NAMALWA (cell line): ENCODE measurements at regions not wholly inside any gene's neighbourhood (a gene's known extent, or its start where the extent isn't known, plus 50 kb on each side); places are given as distances from the start of the nearest gene placed in this dataset.
A peak's percentile ranks its signal among the peaks of the same experiment; 100 is the strongest.
"Not testable (repeated sequence)": the region's sequence is repeated elsewhere in the genome, so short reads cannot be mapped to it uniquely, and the experiment has no call there.

ENCODE experiments used
- DNase-seq: peaks from one replicate; pipeline ENCODE4 v3.0.0-alpha.2; 2015; ENCODE audit warnings: low spot score

- no peak for DNase-seq
Measured at GRCh38 chr4:3634281-3634857, 102.1 kb upstream of the LRPAP1 start.

- not testable (repeated sequence) for DNase-seq
Measured at GRCh38 chr4:3633277-3633676, 101.1 kb upstream of the LRPAP1 start.

GRCh38 chr4:3632794-3633193 lies 100.6 kb upstream of the LRPAP1 start:
- not testable (repeated sequence) for DNase-seq

- DNase-seq = not testable (repeated sequence)
Measured at GRCh38 chr4:3631544-3632266, 99.5 kb upstream of the LRPAP1 start.

GRCh38 chr4:3630598-3631543 lies 98.6 kb upstream of the LRPAP1 start:
- no peak for DNase-seq

GRCh38 chr4:3630136-3630597 lies 97.9 kb upstream of the LRPAP1 start:
- DNase-seq = no peak

- DNase-seq = no peak
Measured at GRCh38 chr4:3629665-3630064, 97.4 kb upstream of the LRPAP1 start.

GRCh38 chr4:3629176-3629575 lies 97.0 kb upstream of the LRPAP1 start:
- not testable (repeated sequence) for DNase-seq

GRCh38 chr4:3628868-3629175 lies 96.6 kb upstream of the LRPAP1 start:
- no peak for DNase-seq

- not testable (repeated sequence) for DNase-seq
Measured at GRCh38 chr4:3627967-3628867, 96.0 kb upstream of the LRPAP1 start.

GRCh38 chr4:3627456-3627855 lies 95.2 kb upstream of the LRPAP1 start:
- not testable (repeated sequence) for DNase-seq

- DNase-seq = not testable (repeated sequence)
Measured at GRCh38 chr4:3626131-3626884, 94.1 kb upstream of the LRPAP1 start.

GRCh38 chr4:3625286-3625875 lies 93.2 kb upstream of the LRPAP1 start:
- DNase-seq = not testable (repeated sequence)

GRCh38 chr4:3623809-3624329 lies 91.6 kb upstream of the LRPAP1 start:
- DNase-seq = not testable (repeated sequence)

GRCh38 chr4:3623106-3623505 lies 90.9 kb upstream of the LRPAP1 start:
- no peak for DNase-seq

- peak; percentile 25 for DNase-seq
Measured at GRCh38 chr4:3620365-3620764, 88.1 kb upstream of the LRPAP1 start.

GRCh38 chr4:3619698-3620097 lies 87.5 kb upstream of the LRPAP1 start:
- DNase-seq = not testable (repeated sequence)

GRCh38 chr4:3618341-3618740 lies 86.1 kb upstream of the LRPAP1 start:
- not testable (repeated sequence) for DNase-seq

GRCh38 chr4:3615386-3616286 lies 83.4 kb upstream of the LRPAP1 start:
- DNase-seq = no peak
